GM21619 (cell line): ENCODE measurements at regions not wholly inside any gene's neighbourhood (a gene's known extent, or its start where the extent isn't known, plus 50 kb on each side); places are given as distances from the start of the nearest gene placed in this dataset.

ENCODE experiments used
- ATAC-seq: cut with Tn5 transposase; IDR thresholded peaks from one replicate; pipeline ENCODE4 v1.9.1; 2021; ENCODE audit not compliant: unreplicated experiment

DNA sequence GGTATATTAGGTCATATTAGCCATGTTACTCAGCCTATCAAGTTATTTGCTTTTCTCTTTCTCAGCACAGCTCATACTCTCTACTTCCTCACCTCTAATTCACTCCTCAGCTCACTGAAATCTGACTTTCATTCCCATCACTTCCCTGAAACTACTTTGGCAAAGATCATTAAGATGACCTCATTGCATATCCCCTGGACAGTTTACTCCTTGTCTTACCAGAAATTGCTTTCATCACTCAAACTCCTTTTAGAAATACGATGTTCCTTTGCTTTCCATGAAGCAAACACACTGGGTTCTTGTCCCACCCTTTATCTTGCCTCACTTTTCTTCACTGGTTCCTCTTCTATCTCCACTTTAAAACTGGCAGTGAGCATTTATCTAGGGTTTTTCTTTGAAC, 354.4 kb downstream of the TUSC7 start:
- ATAC-seq: no peak

DNA sequence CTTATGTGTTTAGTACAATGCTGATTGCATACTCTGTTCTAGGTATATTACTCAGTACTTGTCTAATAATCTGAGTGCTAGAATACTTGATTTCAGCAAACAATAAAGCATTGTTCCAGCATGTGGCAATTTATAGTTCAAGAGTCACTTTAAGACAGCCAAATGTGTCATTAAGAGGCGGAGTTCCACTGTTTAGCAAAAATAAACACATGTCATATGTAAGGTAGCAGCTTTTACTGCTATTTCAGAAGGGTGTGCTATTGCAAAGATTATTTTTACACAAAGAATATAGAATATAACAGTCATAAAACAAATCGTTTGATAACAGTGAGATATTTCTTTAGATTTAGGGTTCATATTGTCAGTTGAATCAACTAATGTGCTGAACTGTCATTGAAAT, 358.7 kb downstream of the TUSC7 start:
- no peak for ATAC-seq

GRCh38 chr3:117074826-117075225, 365.2 kb downstream of the TUSC7 start:
- ATAC-seq: no peak

DNA sequence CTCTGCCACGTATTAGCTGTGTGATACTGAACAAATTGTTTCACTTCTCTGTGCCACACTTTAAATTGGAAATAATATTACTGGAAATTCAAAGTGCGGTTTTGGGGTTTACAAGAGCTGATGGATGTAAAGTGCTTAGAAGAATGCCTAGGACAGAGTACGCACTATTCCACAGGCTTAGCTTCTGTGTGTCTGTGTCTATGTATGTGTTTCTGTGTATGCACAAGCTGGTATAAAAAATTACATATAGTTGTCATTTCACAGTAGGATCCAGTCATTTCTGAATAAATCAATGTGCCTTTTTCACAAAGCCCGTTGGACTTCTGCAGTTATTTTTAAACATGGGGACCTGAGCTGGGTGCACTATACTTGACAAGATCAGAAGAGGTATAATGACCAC, 370.4 kb downstream of the TUSC7 start:
- ATAC-seq: no peak

DNA sequence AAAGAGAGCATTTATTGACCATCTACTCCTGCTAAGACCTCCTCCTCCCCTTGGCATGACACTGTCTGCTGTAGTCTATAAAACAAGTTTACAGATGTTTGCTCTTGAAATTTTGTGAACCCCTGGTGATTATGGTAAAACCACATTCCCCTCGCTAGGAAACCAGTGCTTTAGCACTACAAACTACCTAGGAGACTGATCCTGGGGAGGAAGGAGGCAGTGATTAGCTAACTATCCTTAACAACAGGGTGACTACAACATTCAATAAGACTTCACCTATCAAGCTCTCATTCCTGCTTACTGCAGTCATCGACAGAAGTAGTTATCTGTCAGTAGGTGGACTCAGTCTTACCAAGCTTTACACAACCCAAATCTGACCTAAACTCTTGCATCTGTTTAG, 371.3 kb downstream of the TUSC7 start:
- ATAC-seq: no peak

DNA sequence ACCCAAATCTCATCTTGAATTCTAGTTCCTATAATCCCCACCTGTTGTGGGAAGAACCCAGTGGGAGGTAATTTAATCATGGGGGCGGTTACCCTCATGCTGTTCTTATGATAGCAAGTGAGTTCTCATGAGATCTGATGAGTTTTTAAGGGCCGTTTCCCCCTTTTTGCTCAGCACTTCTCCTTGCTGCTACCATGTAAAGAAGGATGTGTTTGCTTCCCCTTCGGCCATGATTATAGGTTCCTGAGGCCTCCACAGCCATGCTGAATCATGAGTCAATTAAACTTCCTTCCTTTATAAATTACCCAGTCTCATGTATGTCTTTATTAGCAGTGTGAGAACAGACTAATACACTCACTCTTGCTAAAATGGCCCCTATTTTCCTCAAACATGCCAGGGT, 374.7 kb downstream of the TUSC7 start:
- no peak for ATAC-seq

- no peak for ATAC-seq
These were observed 375.2 kb downstream of the TUSC7 start for GRCh38 chr3:117084739-117085270.

DNA sequence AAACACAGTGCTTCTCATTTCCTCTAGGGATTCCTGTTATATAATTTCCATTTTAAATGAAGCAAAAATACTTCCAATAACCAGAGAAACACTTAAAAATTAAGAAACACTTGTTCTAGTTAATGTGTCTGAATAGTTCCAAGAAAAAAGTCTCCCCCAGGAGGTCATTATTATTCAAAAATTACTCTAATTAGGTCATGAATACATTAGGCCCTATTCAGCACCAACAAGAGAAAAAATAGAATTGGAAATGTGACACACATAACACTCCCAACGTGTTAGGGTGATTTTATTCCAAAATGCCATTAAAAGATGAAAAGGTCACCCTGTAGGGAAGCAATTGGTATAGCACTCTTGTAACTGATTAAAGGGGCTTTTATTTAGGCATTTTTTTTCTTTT, 382.1 kb downstream of the TUSC7 start:
- no peak for ATAC-seq

DNA sequence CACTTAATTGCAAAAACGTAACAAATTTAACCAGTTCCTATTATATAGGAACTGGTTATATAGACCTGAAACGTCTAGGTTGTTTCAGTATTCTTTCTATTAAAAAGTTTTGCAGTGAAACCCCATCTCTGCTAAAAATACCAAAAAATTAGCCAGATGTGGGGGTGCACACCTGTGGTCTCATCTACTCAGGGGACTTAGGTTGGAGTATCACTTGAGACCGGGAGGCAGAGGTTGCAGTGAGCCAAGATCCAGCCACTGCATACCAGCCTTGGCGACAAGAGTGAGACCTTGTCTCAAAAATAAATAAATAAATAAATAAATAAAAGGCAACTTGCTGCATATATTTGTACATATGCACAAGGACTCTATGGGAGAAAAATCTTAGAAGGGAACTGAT, 387.0 kb downstream of the TUSC7 start:
- no peak for ATAC-seq

GRCh38 chr3:117097351-117097750, 387.8 kb downstream of the TUSC7 start:
- no peak for ATAC-seq

GRCh38 chr3:117101697-117102096, 392.1 kb downstream of the TUSC7 start:
- ATAC-seq: no peak

DNA sequence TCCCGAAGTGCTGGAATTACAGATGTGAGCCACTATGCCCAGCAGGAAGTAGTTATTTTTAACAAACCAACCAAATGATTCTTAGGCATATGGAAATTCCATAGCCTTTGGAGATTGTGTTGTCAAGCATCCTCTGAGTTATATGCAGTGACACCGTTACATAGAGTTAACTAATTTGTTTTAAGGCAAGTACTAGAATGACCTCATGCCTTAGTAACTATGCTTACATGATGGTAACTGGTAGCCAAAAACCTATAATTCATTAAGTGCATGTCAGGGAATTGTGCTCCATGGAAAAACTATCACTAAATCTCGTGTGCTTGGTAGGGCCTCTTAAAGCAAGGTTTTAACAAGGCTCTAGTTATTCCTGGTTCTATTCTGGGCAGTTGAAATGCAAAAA, 392.8 kb downstream of the TUSC7 start:
- no peak for ATAC-seq

GRCh38 chr3:117103675-117104074, 394.1 kb downstream of the TUSC7 start:
- no peak for ATAC-seq

- ATAC-seq: no peak
These were observed 394.8 kb downstream of the TUSC7 start for GRCh38 chr3:117104381-117104780.

- ATAC-seq: no peak
These were observed 395.2 kb downstream of the TUSC7 start for GRCh38 chr3:117104792-117105191.

GRCh38 chr3:117105686-117106085, 396.1 kb downstream of the TUSC7 start:
- ATAC-seq: no peak

GRCh38 chr3:117106396-117106795, 396.8 kb downstream of the TUSC7 start:
- no peak for ATAC-seq

GRCh38 chr3:117107946-117108345, 398.4 kb downstream of the TUSC7 start:
- no peak for ATAC-seq

DNA sequence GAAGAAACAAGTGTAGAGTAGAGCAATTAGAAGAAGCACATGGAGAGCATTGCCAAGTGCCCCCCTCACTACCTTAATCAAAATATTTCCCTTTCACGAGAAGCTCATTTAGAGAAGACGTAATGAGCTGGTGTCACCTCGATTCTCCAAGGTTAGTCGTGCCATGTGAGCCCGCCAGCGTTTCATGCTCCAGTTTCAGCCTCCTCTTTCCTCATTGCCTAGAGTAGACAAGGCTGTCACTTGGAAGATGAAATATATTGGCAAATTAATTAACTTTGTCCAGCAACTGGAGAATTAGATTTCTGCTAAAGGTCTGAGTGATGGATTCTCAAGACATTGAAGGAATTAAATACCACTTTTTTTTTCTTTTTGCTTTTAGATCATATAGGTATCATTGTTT, 399.6 kb downstream of the TUSC7 start:
- ATAC-seq: no peak

- no peak for ATAC-seq
These were observed 405.1 kb downstream of the TUSC7 start for GRCh38 chr3:117114517-117115265.

DNA sequence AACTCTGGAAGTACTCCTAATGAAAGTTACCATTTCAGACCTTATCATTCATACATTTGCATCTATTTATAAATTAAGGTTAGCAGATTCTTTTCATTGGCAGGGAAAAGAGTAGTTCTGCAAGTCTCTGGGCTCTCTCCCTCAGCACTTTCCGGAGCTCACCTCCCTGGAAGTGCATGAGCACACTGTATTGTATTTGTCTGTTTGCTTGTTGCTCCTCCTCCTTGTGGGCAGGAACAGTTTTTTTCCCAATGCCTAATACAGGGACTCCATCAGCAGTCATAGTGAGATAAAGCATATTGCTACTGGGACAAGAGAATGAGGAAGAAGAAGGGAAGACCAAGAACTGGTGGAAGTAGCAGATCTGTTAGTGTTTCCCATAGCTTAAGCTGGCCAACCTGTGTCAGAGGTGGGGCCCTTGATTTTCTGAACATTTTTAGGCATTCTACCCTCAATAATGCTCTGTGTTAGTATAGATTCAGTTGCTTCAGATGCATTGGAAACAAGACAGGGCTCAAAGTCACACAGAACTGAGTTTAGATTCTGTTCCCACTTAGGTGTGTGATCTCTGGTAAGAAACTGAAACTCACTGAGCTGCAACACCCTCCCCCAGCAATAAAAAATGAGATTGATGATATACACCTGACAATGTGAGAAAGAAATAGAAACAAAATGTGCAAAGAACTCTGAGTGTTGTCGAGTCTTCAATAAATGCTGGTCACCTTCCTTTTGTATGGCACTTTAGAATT, 407.8 kb downstream of the TUSC7 start:
- no peak for ATAC-seq

DNA sequence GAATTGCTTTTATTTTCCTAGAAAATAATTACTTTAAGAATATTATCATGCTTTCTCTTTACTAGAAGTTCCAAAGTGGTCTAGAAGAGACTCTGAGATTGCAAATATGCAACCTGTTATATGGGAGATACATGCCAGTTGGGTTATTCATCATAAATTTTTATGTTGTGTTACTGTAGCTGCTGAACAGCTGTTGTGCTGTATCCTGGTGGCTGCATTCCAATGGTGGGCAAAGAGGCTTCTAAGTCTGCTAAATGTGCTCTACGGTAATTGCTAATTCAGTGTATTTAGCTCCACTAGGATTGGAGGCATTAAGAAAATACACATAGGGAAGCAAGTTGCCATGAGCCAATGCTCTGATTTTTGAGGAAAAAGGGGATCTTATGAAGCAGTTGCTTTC, 409.0 kb downstream of the TUSC7 start:
- no peak for ATAC-seq
